ENCODE measurements at regions not wholly inside any gene's neighbourhood (a gene's known extent, or its start where the extent isn't known, plus 50 kb on each side); places are given as distances from the start of the nearest gene placed in this dataset.
A peak's percentile ranks its signal among the peaks of the same experiment; 100 is the strongest.

DNA sequence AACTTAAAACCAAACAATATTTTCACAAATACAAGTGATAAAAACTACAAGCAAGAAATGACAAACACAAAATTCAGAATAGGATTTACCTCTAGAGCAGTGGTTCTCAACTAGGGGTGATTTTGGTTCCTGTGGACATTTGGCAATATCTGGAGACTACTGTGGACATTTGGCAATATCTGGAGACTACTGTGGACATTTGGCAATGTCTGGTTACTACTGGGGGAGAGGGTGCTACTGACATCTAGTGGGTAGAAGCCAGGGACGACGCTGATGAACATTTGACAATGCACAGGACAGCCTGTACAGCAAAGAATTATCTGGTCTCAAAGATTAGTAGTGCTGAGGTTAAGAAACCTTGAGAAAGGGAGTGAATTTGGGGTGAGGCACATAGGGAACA, 169.8 kb downstream of the CLCN4 start:
- no peak for DNase-seq (ENCODE audit: extremely low spot score, unreplicated experiment)
- no peaks in the 10 kb centered on the region for H3K36me3 Mint-ChIP-seq
- no peak overlapping the region for H3K27ac Mint-ChIP-seq
- H3K4me1 Mint-ChIP-seq (ENCODE audit: unreplicated experiment): no peaks in the 10 kb centered on the region
- H3K27me3 Mint-ChIP-seq: no peaks in the 10 kb centered on the region
- H3K9me3 Mint-ChIP-seq: peaks cover 4% of the 10 kb centered on the region
- H3K4me3 Mint-ChIP-seq: no peak overlapping the region
- TF ChIP-seq CTCF (conservative IDR thresholded peaks at IDR 0.05): peak; percentile 26

- peaks cover 4% of the 10 kb centered on the region for H3K9me3 Mint-ChIP-seq
- H3K27me3 Mint-ChIP-seq: no peaks in the 10 kb centered on the region
- H3K27ac Mint-ChIP-seq: no peak overlapping the region
- DNase-seq (ENCODE audit: extremely low spot score, unreplicated experiment): no peak
- H3K36me3 Mint-ChIP-seq: no peaks in the 10 kb centered on the region
- H3K4me3 Mint-ChIP-seq: no peak overlapping the region
- no peak for TF ChIP-seq CTCF (conservative IDR thresholded peaks at IDR 0.05)
- no peaks in the 10 kb centered on the region for H3K4me1 Mint-ChIP-seq (ENCODE audit: unreplicated experiment)
Observed at GRCh38 chrX:10327651-10328050, 170.9 kb downstream of the CLCN4 start.

- DNase-seq (ENCODE audit: extremely low spot score, unreplicated experiment): no peak
- no peaks in the 10 kb centered on the region for H3K36me3 Mint-ChIP-seq
- H3K9me3 Mint-ChIP-seq: peaks cover 4% of the 10 kb centered on the region
- TF ChIP-seq CTCF (conservative IDR thresholded peaks at IDR 0.05): no peak
- no peak overlapping the region for H3K4me3 Mint-ChIP-seq
- no peaks in the 10 kb centered on the region for H3K4me1 Mint-ChIP-seq (ENCODE audit: unreplicated experiment)
- H3K27ac Mint-ChIP-seq: no peak overlapping the region
- H3K27me3 Mint-ChIP-seq: no peaks in the 10 kb centered on the region
Observed at GRCh38 chrX:10329984-10330383, 173.2 kb downstream of the CLCN4 start.

GRCh38 chrX:10341309-10341708, 184.5 kb downstream of the CLCN4 start:
- no peaks in the 10 kb centered on the region for H3K4me1 Mint-ChIP-seq (ENCODE audit: unreplicated experiment)
- no peak for TF ChIP-seq CTCF (conservative IDR thresholded peaks at IDR 0.05)
- H3K36me3 Mint-ChIP-seq: no peaks in the 10 kb centered on the region
- H3K27me3 Mint-ChIP-seq: no peaks in the 10 kb centered on the region
- no peak overlapping the region for H3K4me3 Mint-ChIP-seq
- H3K9me3 Mint-ChIP-seq: no peaks in the 10 kb centered on the region
- no peak overlapping the region for H3K27ac Mint-ChIP-seq
- no peak for DNase-seq (ENCODE audit: extremely low spot score, unreplicated experiment)

- no peak for TF ChIP-seq CTCF (conservative IDR thresholded peaks at IDR 0.05)
- Mint-ChIP-seq H3K4me1 (ENCODE audit: unreplicated experiment) (no peaks in the 10 kb centered on the region), H3K27me3 (no peaks in the 10 kb centered on the region), H3K4me3 (no peak overlapping the region), H3K9me3 (peaks cover 9% of the 10 kb centered on the region), H3K27ac (no peak overlapping the region), H3K36me3 (no peaks in the 10 kb centered on the region)
- no peak for DNase-seq (ENCODE audit: extremely low spot score, unreplicated experiment)
Observed at GRCh38 chrX:10350221-10350620, 193.4 kb downstream of the CLCN4 start.

- Mint-ChIP-seq H3K9me3 (peaks cover 9% of the 10 kb centered on the region), H3K27me3 (no peaks in the 10 kb centered on the region), H3K27ac (no peak overlapping the region), H3K4me3 (no peak overlapping the region), H3K4me1 (ENCODE audit: unreplicated experiment) (no peaks in the 10 kb centered on the region), H3K36me3 (no peaks in the 10 kb centered on the region)
- DNase-seq (ENCODE audit: extremely low spot score, unreplicated experiment): no peak
- no peak for TF ChIP-seq CTCF (conservative IDR thresholded peaks at IDR 0.05)
Observed at GRCh38 chrX:10350981-10351380, 194.2 kb downstream of the CLCN4 start.

Data from type B pancreatic cell (in vitro differentiated cells).